22Rv1 (cell line): ENCODE measurements at regions not wholly inside any gene's neighbourhood (a gene's known extent, or its start where the extent isn't known, plus 50 kb on each side); places are given as distances from the start of the nearest gene placed in this dataset.

ENCODE experiments used
- H3K27ac ChIP-seq: fragments of 450-650 bp; 2 replicates; pipeline ENCODE4 v1.5.1; 2017
- ZFX ChIP-seq: fragments of 450-650 bp; IDR thresholded peaks from 2 replicates; pipeline ENCODE4 v1.6.1; 2017; ENCODE audit warnings: antibody characterized with exemption, borderline replicate concordance
- TF ChIP-seq, protein P1 (sequence below): fragments of 450-650 bp; IDR thresholded peaks from 2 replicates; pipeline ENCODE4 v1.5.1; 2017; ENCODE audit warnings: mild to moderate bottlenecking

DNA sequence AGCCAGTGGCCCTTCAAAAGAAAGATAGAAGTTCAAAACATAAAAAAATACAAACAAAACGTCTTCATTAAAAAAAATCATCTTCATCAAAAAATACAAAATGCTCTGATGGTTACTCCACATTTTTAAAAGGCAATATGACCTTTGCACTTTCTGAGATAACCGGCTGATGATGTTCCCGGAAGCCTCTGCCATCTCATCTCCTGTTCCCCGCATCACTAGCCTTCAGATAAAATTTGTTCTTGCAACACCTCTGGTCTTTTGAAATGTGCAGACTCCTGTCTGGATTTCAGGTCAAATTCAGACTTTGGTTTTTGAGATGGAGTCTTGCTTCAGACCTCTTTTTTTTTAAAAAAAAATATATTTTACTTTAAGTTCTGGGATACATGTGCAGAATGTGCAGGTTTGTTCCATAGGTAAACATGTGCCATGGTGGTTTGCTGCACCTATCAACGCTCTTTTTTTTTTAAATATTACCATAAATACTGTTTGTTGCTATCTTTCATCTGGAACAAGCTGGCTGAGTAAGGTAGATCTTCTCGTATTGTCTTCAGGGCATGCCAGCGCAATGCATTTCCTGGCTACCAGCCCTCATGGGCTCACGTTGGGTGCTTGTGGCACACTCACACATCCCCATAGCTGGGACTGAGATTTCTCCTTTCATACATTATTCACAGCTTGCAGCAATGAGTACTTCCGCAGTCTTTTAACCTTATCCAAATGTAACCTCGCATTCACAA is 418.9 kb upstream of the ARGLU1 start:
- no peak for TF ChIP-seq ZFX
- TF ChIP-seq, protein P1, sequence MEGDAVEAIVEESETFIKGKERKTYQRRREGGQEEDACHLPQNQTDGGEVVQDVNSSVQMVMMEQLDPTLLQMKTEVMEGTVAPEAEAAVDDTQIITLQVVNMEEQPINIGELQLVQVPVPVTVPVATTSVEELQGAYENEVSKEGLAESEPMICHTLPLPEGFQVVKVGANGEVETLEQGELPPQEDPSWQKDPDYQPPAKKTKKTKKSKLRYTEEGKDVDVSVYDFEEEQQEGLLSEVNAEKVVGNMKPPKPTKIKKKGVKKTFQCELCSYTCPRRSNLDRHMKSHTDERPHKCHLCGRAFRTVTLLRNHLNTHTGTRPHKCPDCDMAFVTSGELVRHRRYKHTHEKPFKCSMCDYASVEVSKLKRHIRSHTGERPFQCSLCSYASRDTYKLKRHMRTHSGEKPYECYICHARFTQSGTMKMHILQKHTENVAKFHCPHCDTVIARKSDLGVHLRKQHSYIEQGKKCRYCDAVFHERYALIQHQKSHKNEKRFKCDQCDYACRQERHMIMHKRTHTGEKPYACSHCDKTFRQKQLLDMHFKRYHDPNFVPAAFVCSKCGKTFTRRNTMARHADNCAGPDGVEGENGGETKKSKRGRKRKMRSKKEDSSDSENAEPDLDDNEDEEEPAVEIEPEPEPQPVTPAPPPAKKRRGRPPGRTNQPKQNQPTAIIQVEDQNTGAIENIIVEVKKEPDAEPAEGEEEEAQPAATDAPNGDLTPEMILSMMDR, result no peak
- no peak overlapping the region for H3K27ac ChIP-seq

DNA sequence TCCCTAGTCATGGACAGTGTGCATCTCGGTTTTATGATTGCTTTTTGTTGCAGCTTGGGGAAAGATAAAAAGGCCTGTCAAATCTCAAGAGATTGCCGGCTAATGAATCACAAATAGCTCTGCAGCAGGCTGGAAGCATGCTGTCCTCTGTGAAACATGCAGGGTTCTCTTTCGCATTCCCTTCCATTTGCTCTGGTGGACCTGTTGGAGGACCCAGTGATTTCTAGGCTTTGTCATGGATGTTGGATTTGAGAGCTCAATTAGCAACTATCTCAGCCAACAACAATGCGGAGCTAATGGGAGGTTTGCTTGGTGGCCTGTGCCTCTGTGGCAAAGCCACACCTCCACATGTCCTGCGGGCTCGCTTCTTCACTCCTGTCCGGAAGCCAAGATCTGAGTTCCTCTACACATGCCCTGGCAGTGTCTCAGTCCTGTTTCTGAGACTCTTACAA is 418.1 kb upstream of the ARGLU1 start:
- H3K27ac ChIP-seq, result no peak overlapping the region
- TF ChIP-seq, protein P1, result no peak
- TF ChIP-seq ZFX, result no peak

DNA sequence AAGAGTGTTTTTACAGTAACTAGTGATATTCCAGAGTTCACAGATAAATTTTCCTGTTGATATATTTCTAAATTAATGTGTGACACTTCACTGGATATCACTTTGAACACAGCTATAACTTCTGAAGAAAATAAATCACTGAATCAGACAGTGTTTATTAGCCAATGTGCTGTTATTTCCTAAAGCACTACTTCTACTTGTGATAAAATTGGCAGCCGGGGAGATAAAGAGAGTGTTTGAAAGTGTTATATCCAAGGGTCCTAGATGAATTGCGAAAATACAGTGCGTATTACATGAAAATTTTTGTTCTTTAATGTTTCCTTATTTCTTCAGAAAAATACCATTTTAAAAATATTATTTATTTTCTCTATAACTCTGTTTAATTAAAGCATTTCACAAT is 417.5 kb upstream of the ARGLU1 start:
- H3K27ac ChIP-seq, result no peak overlapping the region
- TF ChIP-seq ZFX, result no peak
- TF ChIP-seq, protein P1, result no peak

DNA sequence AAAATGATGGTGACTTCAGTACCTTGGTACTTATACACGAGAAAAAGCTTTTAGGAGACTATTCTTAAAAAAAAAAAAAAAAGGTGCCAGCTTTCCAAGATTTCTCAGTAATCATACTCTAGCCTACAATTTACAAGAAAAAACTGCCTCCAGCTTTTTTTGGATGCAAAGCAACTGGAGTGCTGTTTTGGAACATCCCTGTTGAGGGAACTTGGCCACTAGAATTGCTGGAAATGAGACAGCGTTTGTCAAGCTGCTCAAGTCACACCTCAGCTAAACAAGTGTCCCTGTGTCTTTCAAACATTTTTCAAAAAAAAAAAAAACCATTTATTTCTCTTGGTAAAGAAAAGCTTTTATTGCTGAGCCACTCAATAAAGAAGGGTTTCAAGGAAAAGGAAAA is 413.1 kb upstream of the ARGLU1 start:
- no peak for TF ChIP-seq ZFX
- TF ChIP-seq, protein P1, result no peak
- H3K27ac ChIP-seq, result no peak overlapping the region

DNA sequence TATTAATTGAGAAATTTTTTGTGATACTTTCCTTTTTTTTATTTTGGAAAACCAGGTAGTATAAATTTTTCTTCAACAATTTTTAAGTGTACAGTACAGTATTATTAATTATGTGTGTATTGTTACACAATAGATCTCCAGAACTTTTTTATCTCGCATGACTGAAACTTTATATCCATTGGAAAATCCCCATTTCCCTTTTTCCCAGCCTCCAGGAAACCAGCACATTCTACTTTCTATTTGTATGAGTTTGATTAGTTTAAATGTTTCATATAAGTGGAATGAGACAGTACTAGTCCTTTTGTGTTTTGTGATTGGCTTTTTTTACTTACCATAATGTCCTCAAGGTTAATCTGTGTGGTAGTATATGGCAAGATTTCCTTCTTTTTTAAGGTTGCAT is 399.5 kb upstream of the ARGLU1 start:
- no peak overlapping the region for H3K27ac ChIP-seq
- TF ChIP-seq ZFX, result no peak
- TF ChIP-seq, protein P1, result no peak

DNA sequence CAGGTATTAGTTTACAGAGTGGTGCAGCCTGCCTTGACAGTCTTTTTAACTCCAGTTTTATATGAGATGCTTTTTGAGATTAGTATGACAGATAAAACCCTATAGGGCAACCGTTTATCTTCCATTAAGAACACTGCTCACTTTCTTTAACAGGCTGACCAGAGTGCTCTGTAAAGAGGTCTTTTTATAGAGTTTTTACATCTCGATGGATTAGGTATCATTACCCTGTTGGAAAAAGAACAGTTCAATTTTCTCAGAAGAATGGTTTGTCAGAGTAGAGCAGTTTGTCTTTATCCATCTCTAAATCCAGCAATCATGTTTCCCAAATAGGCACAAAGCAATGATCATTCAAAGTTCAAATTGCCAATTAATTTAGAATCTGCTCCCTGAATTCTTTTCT is 395.2 kb upstream of the ARGLU1 start:
- TF ChIP-seq, protein P1, result no peak
- no peak for TF ChIP-seq ZFX
- H3K27ac ChIP-seq, result no peak overlapping the region

DNA sequence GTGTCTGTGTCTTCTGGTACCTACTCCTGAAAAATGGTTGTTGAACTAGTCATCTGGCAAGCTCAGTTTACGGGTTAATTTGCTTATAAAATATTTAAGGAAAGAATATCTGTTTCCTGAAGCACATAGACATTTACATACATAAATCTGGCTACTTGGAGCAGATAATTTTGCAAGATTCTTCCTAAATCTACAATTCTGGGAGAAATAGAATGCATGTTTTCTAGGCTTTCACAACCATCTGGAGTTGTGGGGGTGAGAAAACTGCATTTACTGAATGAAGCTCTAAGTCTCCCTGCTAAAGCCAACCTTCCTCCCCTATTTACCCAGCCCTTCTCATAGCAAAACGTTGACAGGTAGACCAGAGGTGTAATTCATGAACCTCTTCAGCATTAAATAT is 393.7 kb upstream of the ARGLU1 start:
- TF ChIP-seq, protein P1, result no peak
- TF ChIP-seq ZFX, result no peak

More for the DNA sequence above, 393.7 kb upstream of the ARGLU1 start:
- no peak overlapping the region for H3K27ac ChIP-seq
